GM19025 (cell line): ENCODE measurements at regions not wholly inside any gene's neighbourhood (a gene's known extent, or its start where the extent isn't known, plus 50 kb on each side); places are given as distances from the start of the nearest gene placed in this dataset.

Experiments used
- ATAC-seq: cut with Tn5 transposase; IDR thresholded peaks from one replicate; pipeline ENCODE4 v1.9.1; 2021; ENCODE audit warnings: mild to moderate bottlenecking, low read depth, moderate library complexity; ENCODE audit not compliant: unreplicated experiment

DNA sequence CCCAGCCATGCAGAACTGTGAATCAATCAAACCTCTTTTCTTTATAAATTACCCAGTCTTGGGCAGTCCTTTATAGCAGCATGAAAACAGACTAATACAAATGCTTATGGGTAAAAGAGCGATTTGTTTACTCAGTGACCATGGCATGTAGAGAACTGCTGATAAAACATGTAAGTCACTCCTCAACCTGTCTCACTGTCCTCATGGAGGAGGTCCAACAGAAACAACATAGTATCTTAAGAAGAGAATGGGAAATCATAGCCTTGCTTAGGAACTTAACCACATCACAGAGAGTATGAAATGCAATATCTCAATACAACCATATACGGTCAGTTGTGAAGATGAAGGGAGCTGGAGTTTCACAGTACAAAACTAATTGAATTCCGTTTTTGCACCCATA, 1734.0 kb upstream of the RAG2 start:
- ATAC-seq, result no peak

DNA sequence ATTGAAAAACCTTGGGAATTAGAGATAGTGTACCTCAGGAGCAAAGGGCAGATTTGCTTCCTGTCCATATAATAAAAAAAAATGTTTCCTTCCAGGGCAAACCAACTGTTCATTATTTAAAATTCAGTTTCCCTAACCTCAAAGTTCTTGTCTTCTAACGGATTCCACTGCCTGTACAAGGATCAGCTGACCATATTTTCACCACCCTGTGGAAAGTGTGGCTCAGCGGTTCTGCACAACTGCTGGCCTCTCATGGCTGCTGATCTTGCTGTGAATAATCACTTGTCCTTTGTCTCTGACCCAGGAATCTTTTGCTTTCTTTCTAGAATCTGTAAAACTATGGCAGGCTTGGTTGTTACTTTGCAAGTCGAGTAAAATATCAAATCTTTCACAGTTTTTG, 1732.5 kb upstream of the RAG2 start:
- no peak for ATAC-seq

DNA sequence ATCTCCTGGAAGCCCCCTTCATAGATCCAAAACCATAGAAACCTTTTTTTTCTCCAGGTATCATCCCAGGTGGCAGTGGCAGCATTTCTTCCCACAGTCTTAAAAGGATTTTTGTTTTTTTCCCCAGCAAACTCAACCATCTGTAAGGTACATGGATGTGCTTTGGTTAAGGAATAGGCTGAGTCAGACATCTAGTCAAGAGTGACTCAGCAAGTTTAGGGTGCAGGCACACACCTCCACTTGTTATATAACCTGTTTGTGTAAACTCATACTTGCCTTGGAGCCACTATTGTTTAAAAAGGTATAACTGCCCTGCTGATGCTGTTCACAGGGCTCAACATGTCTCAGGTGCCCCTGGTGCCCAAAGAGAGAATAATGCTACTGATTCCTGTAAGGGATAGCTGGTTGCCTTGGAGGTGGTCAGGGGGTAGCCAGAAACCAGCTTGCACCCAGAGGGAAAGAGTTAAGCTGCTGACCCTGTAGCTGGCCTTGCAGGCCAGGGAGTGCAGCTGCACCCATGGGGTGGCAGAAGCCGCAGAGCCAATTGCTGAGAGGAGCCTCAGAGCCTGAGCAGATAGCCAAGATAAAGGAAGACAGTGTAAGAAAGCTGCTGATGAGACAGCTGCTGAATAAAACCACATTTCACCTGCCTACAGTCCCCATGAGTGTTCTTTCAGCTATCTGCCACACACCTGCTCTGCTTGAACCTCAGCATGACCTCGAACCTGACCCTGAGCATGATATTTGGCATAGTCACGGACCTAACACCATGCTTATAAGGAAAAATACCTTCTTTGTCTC, 1726.1 kb upstream of the RAG2 start:
- ATAC-seq, result no peak

DNA sequence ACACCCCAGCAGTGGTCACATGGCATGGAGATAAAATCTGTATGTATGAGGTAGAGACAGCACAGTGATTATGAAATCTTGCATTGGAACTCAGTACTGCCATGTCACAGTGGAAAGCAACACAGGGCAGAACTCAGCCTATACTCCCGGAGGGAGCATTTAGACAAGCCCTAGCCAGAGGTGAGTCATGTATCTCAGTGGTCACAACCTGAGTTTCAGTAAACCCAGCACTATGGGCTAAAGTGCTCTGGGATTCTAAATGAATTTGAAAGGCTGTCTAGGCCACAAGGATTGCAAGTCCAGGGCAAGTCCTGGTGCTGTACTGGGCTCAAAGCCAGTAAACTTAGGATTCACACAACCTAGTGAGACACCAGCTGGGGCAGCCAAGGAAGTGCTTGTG, 1717.1 kb upstream of the RAG2 start:
- no peak for ATAC-seq

DNA sequence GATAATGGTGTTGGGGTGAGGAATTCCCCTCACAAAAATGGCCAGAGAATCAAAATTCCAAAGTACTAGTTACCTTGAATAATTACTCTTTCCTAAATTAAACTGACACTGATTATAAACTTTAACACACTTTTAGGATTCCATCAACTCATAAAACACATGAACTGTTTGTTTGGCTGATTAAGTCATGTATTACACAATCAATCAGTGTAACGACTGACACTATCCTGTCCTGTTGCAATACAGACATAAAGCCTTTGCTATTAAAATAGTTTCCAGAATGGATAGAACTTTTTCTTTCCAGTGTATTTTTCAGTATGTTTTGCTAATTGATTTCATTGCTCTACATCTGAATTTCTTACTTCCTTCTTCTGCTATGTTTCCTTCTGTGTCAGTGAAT, 1709.4 kb upstream of the RAG2 start:
- ATAC-seq, result no peak

DNA sequence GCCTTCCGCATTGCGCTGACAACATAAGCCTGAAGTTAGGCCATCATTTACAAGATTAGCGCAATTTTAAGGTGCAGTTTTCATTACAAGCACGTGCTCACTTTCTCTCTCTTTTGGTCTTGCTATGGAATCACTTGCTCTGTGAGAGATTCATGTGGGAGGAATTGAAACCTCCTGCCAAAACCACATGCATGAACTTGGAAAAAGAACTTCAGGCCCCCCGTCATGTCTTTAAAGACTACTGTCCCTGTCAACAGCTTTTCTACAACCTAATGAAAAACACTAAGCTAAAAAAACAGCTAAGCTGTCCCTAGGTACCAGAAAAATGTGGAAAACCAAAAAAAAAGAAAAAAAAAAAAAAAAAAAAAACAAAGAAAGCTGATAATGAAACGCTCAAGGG, 1707.6 kb upstream of the RAG2 start:
- ATAC-seq, result no peak

DNA sequence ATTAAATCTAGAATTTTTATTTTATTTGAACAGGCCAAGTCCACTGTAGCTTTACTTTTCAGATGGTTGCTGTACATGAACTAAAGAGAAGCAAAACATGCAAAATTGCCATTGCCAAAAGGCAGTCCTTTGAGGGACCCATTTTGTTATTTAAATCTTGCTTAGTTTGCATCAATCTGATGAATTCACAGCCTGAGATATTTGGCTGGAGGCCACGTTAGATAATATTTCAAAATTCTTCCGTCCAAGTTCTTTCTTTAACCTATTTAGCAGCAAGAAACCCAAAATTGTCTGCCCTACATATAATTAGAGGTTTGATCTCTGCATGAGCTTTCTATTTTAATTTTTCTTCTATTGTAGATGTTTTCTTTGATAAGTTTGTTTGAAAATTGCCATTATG, 1706.9 kb upstream of the RAG2 start:
- ATAC-seq, result no peak

DNA sequence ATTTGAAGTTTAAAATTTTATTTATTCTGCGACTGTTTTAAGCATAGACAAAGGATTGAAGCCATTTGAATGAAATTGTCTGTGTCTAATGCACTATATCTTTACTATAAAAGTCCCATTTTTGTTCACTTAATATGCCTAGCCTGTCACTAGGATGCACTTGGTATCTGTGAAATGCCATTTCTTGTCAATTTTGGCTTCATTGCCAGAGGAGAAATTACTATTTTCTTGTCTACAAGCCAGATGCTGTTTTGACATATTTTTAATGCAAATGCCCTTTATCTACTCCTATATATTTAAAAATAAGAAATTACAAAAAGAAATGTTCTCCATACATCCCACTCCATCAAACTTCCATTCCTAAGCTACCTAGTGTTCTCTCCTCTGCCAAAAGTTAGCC, 1704.5 kb upstream of the RAG2 start:
- ATAC-seq, result no peak

DNA sequence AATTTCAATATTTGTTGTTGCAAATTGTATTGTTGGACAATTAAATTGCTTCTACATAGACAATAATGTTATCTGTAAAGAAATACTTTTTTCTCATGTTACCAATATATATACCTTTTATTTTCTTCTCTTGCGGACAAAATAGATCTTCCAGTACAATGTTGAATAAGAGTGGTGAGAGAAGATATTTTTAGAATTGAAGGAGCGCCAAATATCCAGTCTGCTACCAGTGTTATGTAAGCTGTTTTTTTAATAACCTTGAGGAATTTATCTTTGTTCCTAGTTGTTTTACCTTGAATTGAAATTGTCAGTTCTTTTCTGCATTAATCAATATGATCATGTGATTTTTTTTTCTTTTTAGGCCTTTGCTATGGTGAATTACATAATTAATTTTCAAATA, 1702.5 kb upstream of the RAG2 start:
- ATAC-seq, result no peak

DNA sequence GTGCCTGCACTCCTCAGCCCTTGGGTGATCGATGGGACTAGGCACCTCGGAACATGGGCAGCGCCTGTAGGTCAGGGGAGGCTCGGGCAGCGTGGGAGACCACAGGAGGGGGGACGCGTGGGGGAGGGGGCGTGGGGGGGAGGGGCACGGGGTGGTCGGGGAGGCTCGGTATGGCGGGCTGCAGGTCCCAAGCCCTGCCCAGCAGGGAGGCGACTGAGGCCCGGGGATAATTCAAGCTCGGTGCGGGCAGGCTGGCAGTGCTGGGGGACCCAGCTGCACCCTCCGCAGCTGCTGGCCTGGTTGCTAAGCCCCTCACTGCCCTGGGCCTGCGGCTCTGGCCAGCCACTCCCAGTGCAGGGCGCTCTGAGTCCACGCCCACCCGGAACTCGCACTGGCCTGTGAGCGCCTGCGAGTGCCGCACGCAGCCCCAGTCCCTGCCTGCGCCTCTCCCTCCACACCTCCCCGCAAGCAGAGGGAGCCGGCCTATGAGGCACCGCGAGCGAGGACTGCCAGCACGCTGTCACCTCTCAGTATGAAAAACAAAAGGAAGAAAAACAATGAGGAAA, 1698.3 kb upstream of the RAG2 start:
- ATAC-seq, result no peak

DNA sequence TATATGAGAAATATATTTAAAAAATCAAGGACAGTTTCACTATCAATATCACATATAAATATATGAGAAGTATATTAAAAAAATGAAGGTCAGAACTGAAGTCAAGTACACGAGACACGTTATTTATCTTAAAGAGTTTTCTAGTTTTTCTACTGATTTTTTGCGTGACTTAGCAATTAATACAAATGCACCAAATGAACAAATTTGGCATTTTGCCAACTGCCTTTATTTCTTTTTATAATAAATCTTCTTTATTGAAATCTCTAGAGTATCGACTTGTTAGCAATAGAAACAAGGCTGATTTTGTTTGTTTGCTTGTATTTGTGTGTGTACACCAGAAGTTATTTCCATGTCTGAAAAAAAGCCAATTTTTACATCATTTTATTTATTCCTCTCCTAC, 1684.7 kb upstream of the RAG2 start:
- ATAC-seq, result no peak

DNA sequence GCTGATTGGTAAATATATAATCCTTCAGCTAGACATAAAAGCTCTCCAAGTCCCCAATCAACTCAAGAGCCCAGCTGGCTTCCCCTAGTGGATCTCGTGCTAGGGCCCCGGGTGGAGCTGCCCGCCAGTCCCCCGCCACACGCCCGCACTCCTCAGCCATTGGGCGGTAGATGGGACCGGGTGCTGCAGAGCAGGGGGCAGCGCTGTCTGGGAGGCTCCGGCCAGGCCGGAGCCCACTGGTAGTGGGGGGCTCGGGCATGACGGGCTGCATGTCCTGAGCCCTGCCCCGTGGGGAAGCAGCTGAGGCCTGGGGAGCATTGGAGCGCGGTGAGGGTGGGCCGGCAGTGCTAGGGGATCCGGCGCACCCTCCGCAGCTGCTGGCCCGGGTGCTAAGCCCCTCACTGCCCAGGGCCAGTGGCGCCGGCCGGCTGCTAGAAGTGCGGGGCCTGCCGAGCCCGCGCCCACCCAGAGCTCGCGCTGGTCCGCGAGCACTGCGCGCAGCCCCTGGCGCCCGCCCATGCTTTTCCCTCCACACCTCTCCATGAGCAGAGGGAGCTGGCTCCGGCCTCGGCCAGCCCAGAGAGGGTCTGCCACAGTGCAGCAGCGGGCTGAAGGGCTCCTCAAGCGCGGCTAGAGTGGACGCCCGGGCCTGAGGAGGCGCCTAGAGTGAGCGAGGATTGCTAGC, 1680.6 kb upstream of the RAG2 start:
- ATAC-seq, result no peak

DNA sequence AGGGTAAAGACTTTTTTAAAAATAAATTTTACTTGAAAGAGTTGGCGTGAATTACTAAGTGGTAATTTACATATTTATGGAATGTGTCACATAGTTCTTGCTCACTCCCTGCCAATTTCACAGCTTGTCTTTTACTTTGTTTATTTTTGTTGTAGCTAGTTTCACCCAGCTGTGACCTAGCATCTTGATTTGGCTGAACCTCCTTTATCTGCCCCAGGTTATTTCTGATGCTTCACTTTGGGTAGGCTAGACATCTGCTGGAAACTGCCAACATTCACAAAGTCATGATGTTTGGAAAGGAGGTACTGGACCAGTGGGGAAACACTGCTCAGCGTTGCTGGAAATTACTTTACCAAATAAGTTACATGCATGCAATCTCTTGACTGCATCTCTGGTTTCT, 1676.0 kb upstream of the RAG2 start:
- no peak for ATAC-seq

DNA sequence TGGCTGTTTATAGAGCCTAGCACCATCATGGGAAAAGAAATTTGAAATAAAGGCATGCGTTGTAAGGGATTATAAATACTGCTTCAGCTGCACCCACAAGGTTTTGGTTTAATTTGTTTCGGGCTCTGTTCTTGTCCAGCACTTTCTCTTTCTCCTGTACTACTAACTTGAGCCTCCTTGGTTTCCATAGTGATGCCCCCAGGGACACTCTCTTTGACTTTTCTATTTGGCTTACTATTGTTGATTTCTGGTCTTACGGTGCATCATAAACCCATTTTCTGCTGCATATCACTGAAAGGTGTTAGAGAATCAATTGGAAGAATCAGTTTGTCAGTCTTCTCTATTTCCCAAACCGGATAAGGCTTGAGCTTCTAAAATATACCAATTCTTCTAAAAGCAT, 1674.3 kb upstream of the RAG2 start:
- ATAC-seq, result no peak

DNA sequence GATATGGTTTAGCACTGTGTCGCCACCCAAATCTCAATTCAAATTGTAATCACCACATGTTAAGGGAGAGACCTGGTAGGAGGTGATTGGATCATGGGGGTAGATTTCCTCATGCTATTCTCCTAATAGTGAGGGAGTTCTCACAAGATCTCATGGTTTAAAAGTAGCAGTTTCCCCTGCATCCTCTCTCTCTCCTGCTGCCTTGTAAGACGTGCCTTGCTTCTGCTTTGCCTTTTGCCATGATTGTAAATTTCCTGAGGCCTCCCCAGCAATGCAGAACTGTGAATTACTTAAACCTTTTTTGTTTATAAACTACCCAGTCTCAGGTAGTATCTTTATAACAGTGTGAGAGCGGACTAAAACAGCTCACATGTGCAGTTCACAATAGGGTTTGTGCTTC, 1668.7 kb upstream of the RAG2 start:
- ATAC-seq, result no peak

DNA sequence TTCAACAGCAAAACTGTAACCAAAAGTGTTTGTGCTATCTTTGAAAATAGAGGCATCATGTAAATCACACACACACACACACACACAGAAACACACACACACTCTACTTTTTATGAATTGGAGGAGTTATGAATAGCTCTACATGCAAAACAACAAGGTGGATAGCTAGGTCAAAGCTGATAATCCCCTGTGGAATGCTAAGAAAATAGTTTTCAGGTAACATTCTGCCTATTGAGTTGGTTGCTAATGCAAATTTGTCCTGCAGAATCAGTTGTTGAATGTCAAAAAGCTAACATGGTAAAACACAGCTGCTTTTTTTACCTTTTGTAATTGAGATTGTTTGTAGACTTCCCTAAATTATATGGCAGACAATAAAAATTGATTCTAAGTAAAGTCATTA, 1658.4 kb upstream of the RAG2 start:
- no peak for ATAC-seq

DNA sequence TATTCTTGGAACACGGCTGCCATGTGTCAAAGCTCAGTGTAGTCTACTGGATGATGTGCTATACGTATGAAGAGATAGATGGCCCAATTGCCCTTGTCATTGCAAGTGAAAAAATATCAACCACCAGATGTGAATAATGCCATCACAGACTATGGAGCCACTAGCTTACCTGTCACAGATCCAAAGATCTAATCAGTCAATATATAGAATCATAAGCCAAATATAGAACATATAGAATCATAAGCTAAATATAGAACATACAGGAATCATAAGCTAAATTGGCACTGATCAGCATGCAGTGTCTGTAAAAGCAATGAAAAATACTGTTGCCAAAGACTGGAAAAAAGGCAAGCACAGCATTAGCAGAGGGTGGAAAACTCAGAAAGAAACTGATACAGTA, 1656.9 kb upstream of the RAG2 start:
- ATAC-seq, result no peak

DNA sequence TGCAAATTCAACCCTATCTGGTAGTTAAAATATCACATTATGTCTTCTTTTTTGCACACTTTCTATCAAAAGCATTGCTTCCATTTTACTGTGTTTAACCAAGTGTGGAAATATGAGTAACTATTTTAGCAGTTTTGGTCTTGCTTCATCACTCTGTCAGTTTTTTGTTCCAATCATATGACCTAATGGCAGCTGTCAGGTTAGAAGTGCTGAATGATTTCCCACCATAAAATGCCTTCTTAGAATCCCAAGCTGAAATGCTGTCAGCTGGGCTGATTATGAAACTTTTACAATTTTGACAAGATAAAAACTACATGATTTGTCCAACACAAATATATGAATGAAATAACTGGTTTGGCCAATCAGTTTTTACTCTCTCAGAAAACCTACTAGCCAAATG, 1654.6 kb upstream of the RAG2 start:
- ATAC-seq, result no peak

DNA sequence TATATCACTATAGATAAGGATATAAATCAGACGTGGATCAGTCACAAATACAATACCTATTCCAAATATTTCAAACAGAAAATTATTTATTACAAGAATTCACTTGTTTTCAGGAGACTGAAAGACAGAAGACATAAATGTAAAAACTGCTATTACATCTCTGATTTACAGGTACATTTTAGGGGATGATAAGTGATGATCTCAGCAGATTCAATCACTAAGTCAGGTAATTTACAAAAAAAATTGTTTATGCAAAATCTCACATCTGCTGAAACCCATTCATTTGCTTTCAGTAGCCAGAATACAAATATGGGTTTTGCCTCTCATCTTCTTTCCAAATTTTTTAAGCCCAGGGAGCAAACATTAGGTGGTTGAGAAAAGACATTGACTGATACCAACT, 1648.4 kb upstream of the RAG2 start:
- ATAC-seq, result no peak

DNA sequence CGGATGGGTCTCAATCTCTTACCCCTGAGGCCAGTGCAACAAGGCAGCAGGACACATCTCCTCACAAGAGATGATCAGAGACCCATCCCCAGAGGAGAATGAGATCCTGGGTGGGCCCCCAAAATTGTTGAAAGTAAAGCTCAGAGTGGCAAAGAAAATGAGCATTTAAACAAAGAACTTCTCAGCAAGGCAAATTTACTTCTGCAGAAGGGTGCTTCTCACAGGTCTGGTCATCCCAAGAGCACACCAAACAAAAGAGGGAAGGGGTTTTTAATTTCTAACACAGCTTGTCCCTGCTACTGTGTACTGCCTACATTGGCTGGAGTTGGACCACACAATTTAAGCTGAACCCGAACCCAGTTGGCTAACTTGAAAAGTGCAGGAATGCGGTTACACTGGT, 1628.6 kb upstream of the RAG2 start:
- no peak for ATAC-seq

DNA sequence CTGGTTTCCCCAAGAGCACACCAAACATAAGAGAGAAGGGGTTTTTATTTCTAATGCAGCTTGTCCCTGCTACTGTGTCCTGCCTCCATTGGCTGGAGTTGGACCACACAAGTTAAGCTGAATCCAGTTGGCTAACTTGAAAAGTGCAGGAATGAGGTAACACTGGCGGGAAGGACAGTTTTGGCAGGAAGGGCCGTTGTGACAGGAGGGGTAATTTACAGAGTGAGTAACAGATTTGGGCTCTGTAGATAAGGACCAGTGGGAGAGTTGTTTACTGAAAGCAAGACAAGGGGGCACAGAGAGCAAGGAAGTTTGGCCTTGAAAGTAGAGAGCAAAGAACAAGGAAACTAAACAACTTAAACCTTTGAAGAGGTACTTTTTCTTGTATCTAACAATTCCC, 1623.3 kb upstream of the RAG2 start:
- ATAC-seq, result no peak

DNA sequence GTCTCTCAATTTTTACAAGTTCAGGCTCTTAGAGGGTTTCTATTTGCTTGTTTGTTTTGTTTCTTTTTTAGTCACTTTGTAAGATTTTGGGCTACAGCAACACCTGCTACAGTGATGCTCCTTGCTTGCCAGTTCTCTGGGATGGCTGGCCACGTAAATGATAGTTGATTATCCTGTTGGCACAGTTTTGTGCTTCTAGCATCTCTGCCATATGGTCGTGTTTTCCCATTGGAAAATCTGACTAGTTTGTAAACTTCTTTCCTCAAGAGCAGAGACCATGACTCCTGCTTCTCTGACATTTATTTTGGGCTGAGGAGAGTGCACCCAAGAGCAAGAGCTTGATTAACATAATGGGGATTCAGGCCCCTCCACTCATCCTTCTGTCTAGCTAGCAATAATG, 1621.6 kb upstream of the RAG2 start:
- no peak for ATAC-seq
